CD14-positive monocyte (primary cell): ENCODE measurements at regions not wholly inside any gene's neighbourhood (a gene's known extent, or its start where the extent isn't known, plus 50 kb on each side); places are given as distances from the start of the nearest gene placed in this dataset.

Experiments used
- DNase-seq, 3 donors: peaks; one replicate each; pipeline ENCODE4 v3.0.0-alpha.2; 2011 to 2022
- H2AFZ ChIP-seq: 2 replicates; pipeline ENCODE4 v1.6.0; 2012; ENCODE audit warnings: mild to moderate bottlenecking, low read depth, low read length, inconsistent platforms; ENCODE audit not compliant: insufficient read depth, poor library complexity, severe bottlenecking
- H3K27ac ChIP-seq, 2 donors: 1 replicate in 1 of 2; 2 replicates in 1 of 2; pipeline ENCODE4 v1.5.1; 2012 to 2013; ENCODE audit warnings: low read length in 2 of 2, control low read depth in 1 of 2, inconsistent platforms in 1 of 2, low read depth in 1 of 2, mild to moderate bottlenecking in 1 of 2
- H3K27me3 ChIP-seq, 2 donors: one replicate each; pipeline versions ENCODE4 v1.6.0 to v1.6.1; 2011 to 2013; ENCODE audit warnings: low read length in 2 of 2; ENCODE audit not compliant: control insufficient read depth in 2 of 2, insufficient read depth in 2 of 2
- H3K36me3 ChIP-seq, 2 donors: replicated peaks in 1 of 2; 1 replicate in 1 of 2; 2 replicates in 1 of 2; pipeline versions ENCODE4 v1.5.1 to v1.6.1; 2012 to 2013; ENCODE audit warnings: low read length in 2 of 2, control low read depth in 1 of 2, inconsistent platforms in 1 of 2, mild to moderate bottlenecking in 1 of 2; ENCODE audit not compliant: insufficient read depth in 2 of 2, control insufficient read depth in 1 of 2
- H3K4me1 ChIP-seq, 2 donors: 1 replicate in 1 of 2; 2 replicates in 1 of 2; pipeline versions ENCODE4 v1.5.1 to v1.6.1; 2012 to 2013; ENCODE audit warnings: low read length in 2 of 2, control low read depth in 1 of 2, inconsistent platforms in 1 of 2, mild to moderate bottlenecking in 1 of 2, moderate library complexity in 1 of 2; ENCODE audit not compliant: insufficient read depth in 2 of 2, control insufficient read depth in 1 of 2
- H3K4me2 ChIP-seq: replicated peaks from 2 replicates; pipeline ENCODE3; 2012; ENCODE audit warnings: low read length, moderate library complexity, mild to moderate bottlenecking; ENCODE audit not compliant: poor library complexity, severe bottlenecking; ENCODE audit errors: extremely low read depth
- H3K4me3 ChIP-seq, 3 experiments: fragments of 200-600 bp in 1 of 3; sonication (generic) in 1 of 3; replicated peaks in 1 of 3; 1 replicate in 2 of 3; 2 replicates in 1 of 3; pipeline ENCODE4 v1.5.1; 2011 to 2013; ENCODE audit warnings: low read length in 3 of 3, mild to moderate bottlenecking in 3 of 3, control low read depth in 2 of 3, low read depth in 2 of 3, inconsistent platforms in 1 of 3, moderate library complexity in 1 of 3
- H3K79me2 ChIP-seq: 2 replicates; pipeline ENCODE4 v1.6.0; 2012; ENCODE audit warnings: mild to moderate bottlenecking, control low read depth, inconsistent platforms, low read length, moderate library complexity; ENCODE audit not compliant: insufficient read depth
- H3K9ac ChIP-seq: 2 replicates; pipeline ENCODE4 v1.6.0; 2017; ENCODE audit warnings: low read length, mild to moderate bottlenecking; ENCODE audit not compliant: insufficient read depth, poor library complexity, severe bottlenecking
- H3K9me3 ChIP-seq, 2 donors: replicated peaks in 1 of 2; 1 replicate in 1 of 2; 2 replicates in 1 of 2; pipeline versions ENCODE4 v1.5.1 to v1.6.1; 2012 to 2013; ENCODE audit warnings: low read length in 2 of 2, control low read depth in 1 of 2; ENCODE audit not compliant: control insufficient read depth in 1 of 2, insufficient read depth in 1 of 2
- H4K20me1 ChIP-seq: 2 replicates; pipeline ENCODE4 v1.6.0; 2012; ENCODE audit warnings: mild to moderate bottlenecking, low read length, control low read depth, moderate library complexity; ENCODE audit not compliant: insufficient read depth
- H3K27ac Mint-ChIP-seq, 7 donors: one replicate each; pipeline ENCODE4 v1.8.0; 2020; ENCODE audit warnings: mild to moderate bottlenecking in 7 of 7, mixed read lengths in 7 of 7, moderate library complexity in 6 of 7, inconsistent platforms in 2 of 7
- H3K27me3 Mint-ChIP-seq, 3 donors: one replicate each; pipeline ENCODE4 v1.8.0; 2021 to 2022; ENCODE audit warnings: low read depth in 3 of 3, mild to moderate bottlenecking in 3 of 3, mixed read lengths in 3 of 3, moderate library complexity in 3 of 3, inconsistent platforms in 1 of 3
- H3K36me3 Mint-ChIP-seq, 2 donors: one replicate each; pipeline ENCODE4 v1.8.0; 2020; ENCODE audit warnings: mixed read lengths in 2 of 2, inconsistent platforms in 1 of 2, mild to moderate bottlenecking in 1 of 2
- H3K4me1 Mint-ChIP-seq: one replicate; pipeline ENCODE4 v1.8.0; 2020; ENCODE audit warnings: mild to moderate bottlenecking, mixed read lengths
- H3K4me3 Mint-ChIP-seq, 2 donors: one replicate each; pipeline ENCODE4 v1.8.0; 2020; ENCODE audit warnings: mild to moderate bottlenecking in 2 of 2, mixed read lengths in 2 of 2, moderate library complexity in 1 of 2
- H3K9me3 Mint-ChIP-seq, 7 donors: one replicate each; pipeline ENCODE4 v1.8.0; 2020 to 2022; ENCODE audit warnings: mixed read lengths in 7 of 7, mild to moderate bottlenecking in 6 of 7, moderate library complexity in 6 of 7, inconsistent platforms in 2 of 7
- WGBS: methylation state at CpG from one replicate; pipeline ENCODE4 v1.1.5; 2013; ENCODE audit warnings: missing lambda C conversion rate; ENCODE audit not compliant: insufficient coverage; 5-methylcytosine and 5-hydroxymethylcytosine counted together
- intact Hi-C, 2 donors: fragments of 100-400 bp; cut with micrococcal nuclease; formaldehyde crosslinking; loops; one replicate each; pipeline versions ENCODE4 v1.15.0 to v1.15.1; 2023
- TF ChIP-seq, protein P1 (sequence below): fragments of 200-600 bp; IDR thresholded peaks from one replicate; pipeline ENCODE4 v1.8.0; 2022; ENCODE audit warnings: antibody characterized with exemption, mild to moderate bottlenecking

DNA sequence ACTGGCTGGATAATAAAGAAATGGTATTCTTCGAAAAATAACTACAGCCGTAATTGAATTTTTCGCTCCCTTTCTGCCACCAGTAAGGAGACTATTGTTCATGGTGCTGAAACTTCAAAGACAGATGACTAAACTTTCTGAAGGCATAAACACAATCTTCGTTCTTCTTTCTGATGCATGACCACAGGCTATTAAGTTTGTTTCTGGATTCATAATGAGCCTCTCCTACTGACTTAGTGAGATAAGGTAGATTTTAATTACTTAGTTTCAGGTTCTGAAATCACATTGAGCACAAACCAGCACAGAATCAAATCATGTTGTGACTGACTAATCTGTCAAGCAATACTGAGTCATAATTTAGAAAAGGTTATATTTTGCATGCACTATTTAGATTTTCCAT, 441.8 kb upstream of the CCNG1 start:
- Histone ChIP-seq H4K20me1 (no peaks in the 10 kb centered on the region), H3K9me3 (peaks cover 1 to 4% of the 10 kb centered on the region in 2 donors), H3K4me2 (no peak overlapping the region), H3K27me3 (no peaks in the 10 kb centered on the region), H3K27ac (no peak overlapping the region), H3K9ac (no peak overlapping the region), H3K79me2 (no peaks in the 10 kb centered on the region), H3K4me3 (no peak overlapping the region), H3K36me3 (no peaks in the 10 kb centered on the region), H3K4me1 (no peaks in the 10 kb centered on the region), H2AFZ (no peak overlapping the region)
- Mint-ChIP-seq H3K4me3 (no peak overlapping the region), H3K27me3 (no peaks in the 10 kb centered on the region), H3K27ac (no peak overlapping the region), H3K4me1 (no peaks in the 10 kb centered on the region), H3K9me3 (peaks cover 0 to 3% (median 0%) of the 10 kb centered on the region in 7 donors), H3K36me3 (no peaks in the 10 kb centered on the region)
- TF ChIP-seq, protein P1, sequence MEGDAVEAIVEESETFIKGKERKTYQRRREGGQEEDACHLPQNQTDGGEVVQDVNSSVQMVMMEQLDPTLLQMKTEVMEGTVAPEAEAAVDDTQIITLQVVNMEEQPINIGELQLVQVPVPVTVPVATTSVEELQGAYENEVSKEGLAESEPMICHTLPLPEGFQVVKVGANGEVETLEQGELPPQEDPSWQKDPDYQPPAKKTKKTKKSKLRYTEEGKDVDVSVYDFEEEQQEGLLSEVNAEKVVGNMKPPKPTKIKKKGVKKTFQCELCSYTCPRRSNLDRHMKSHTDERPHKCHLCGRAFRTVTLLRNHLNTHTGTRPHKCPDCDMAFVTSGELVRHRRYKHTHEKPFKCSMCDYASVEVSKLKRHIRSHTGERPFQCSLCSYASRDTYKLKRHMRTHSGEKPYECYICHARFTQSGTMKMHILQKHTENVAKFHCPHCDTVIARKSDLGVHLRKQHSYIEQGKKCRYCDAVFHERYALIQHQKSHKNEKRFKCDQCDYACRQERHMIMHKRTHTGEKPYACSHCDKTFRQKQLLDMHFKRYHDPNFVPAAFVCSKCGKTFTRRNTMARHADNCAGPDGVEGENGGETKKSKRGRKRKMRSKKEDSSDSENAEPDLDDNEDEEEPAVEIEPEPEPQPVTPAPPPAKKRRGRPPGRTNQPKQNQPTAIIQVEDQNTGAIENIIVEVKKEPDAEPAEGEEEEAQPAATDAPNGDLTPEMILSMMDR, result no peak
- WGBS, result 100% methylated on average over 1 of the region's 4 CpGs
- intact Hi-C loops, result no loop called here
- no peak for DNase-seq

DNA sequence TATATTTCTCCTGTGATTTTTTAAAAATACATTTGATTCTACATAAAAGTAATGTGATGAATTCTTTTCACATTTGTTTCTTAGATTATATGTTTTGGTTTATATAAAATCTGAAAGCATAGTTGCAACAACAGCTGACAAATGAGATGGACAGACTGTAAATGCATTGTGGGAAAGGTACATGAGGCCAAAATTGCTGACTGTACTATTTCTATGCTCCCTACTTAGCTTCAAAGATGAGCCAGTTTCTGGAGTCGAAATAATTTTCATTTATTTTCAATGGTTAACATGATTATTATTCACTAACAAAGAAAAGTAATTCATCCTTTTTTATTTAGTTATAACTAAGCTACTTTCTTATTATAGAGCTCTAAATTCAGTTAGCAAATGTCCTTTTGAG, 441.3 kb upstream of the CCNG1 start:
- no peak for DNase-seq
- H4K20me1 ChIP-seq, result no peaks in the 10 kb centered on the region
- no peaks in the 10 kb centered on the region for H3K27me3 ChIP-seq
- H3K36me3 ChIP-seq, result no peaks in the 10 kb centered on the region
- no CpG with 5 or more reads among the region's 1 CpG for WGBS
- H3K79me2 ChIP-seq, result no peaks in the 10 kb centered on the region
- no peak overlapping the region for H3K27ac ChIP-seq
- TF ChIP-seq, protein P1, result no peak
- no peak overlapping the region for H2AFZ ChIP-seq
- no peaks in the 10 kb centered on the region for H3K4me1 ChIP-seq
- H3K36me3 Mint-ChIP-seq, result no peaks in the 10 kb centered on the region
- peaks cover 0 to 4% of the 10 kb centered on the region in 2 donors for H3K9me3 ChIP-seq
- no peak overlapping the region for H3K4me3 ChIP-seq
- intact Hi-C loops, result no loop called here
- no peaks in the 10 kb centered on the region for H3K4me1 Mint-ChIP-seq
- no peak overlapping the region for H3K4me3 Mint-ChIP-seq
- H3K27me3 Mint-ChIP-seq, result no peaks in the 10 kb centered on the region
- peaks cover 0 to 3% (median 0%) of the 10 kb centered on the region in 7 donors for H3K9me3 Mint-ChIP-seq
- no peak overlapping the region for H3K27ac Mint-ChIP-seq
- no peak overlapping the region for H3K4me2 ChIP-seq
- H3K9ac ChIP-seq, result no peak overlapping the region
